NAMALWA (cell line): ENCODE measurements at regions not wholly inside any gene's neighbourhood (a gene's known extent, or its start where the extent isn't known, plus 50 kb on each side); places are given as distances from the start of the nearest gene placed in this dataset.
"Not testable (repeated sequence)": the region's sequence is repeated elsewhere in the genome, so short reads cannot be mapped to it uniquely, and the experiment has no call there.

Experiments
- DNase-seq: peaks from one replicate; pipeline ENCODE4 v3.0.0-alpha.2; 2015; ENCODE audit warnings: low spot score

DNA sequence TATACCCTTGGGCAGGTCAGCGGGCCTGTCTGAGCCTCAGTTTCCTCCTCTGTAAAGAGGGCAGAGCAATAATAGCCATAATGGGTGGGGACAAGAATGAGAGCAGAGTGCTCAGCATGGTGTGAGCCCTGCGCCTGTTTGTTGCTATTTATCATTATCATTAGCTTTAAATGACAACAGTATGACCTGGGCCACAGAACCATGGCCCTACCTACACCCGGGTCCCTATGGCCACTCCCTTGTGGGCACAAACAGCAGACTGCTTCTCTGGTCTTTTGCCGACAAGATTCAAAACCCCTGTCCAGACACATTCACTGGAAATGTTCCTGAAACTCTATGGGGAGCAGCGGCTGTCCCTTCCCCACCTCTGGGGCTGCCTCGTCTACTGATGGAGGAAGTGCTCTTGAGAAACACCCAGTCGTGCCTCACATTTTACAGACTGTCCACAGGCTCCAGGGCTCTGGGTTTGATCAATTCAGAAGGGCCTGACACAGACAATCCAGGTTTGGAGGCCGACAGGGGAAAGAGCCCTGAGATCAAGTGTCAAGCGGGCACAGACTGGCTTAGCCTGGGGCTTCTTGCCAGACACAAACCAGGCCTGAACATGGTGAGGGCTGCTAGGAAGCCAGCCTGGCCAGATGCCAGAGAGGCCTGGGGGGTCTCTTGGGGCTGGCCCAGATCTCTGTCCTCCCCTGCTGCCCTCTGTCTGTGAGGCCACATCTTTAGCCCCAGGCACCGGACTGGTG is 112.5 kb upstream of the CD82 start:
- no peak for DNase-seq

GRCh38 chr11:44453871-44454270 is 111.6 kb upstream of the CD82 start:
- DNase-seq, result no peak

GRCh38 chr11:44454666-44455065 is 110.8 kb upstream of the CD82 start:
- DNase-seq, result no peak

DNA sequence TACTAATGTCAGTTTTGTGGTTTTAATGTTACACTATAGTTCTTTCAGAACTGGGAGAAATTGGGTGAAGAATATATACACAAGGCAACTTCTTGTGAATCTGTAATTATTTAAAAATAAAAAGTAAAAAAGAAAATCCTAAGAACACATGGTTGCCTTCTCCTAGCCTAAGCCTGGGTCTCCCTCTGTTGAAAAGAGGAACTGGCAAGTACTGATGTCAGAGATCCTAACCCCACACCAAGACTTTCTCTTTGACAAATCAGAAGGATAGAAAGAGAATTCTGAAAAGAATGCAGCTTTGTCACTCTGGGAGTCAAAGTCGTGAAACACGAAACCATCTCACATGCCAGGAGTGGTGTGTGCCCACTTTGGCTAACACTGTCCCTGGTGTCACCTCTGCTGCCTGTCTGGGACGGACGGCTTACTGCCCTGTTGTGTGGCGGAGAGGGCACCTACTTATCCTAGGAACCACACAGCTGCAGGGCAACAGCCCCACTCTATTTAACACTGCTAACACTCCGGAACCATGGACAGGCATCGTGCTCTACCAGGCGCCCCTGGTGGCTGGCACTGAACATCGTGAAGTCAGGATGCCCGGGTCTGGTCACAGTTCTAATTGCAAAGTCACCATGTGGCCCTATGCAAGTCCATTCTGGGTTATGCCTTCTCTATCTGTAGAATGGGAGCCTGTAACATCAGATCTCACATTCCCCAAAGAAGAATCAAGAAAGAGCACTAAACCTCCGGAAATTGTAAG is 108.7 kb upstream of the CD82 start:
- DNase-seq, result peak; percentile 9

- DNase-seq, result no peak
These were observed 107.6 kb upstream of the CD82 start for GRCh38 chr11:44457862-44458261.

DNA sequence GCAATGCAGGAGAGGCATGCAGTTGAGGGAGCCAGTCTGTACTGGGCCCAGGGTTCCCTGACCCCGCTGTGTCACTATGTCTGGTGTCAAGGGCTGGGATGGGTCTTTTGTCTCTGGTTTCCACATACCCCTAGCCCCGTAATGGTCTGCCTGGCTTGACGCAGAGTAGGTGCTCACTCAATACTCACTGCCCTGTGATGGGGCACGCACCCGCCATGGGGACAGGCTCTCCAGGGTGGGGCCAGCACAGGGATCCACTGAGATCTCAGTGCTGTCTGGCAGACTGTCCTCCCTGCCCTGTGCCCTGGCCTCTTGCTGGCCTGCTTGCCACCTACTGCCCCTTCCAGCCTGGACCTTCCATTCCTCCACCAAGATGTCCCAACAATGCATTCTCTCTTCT is 101.7 kb upstream of the CD82 start:
- DNase-seq, result no peak

DNA sequence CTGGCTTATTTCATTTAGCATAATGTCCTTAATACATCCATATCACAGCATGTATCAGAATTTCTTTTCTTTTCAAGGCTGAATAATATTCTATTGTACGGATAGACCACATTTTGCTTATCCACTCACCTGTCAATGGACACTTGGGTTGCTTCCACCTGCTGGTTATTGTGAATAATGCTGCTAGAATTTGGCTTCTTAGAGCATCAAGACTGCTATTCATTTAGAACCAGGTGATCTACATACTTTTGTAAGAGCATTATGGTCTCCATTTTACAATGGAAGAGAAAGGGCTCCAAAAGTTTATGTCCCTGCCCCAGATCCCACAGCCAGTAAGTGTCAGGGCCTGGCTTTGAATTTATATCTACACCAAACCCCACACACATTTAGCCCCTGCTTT is 100.7 kb upstream of the CD82 start:
- peak; percentile 30 for DNase-seq

GRCh38 chr11:44466531-44467205 is 98.8 kb upstream of the CD82 start:
- DNase-seq, result no peak

GRCh38 chr11:44467413-44467812 is 98.0 kb upstream of the CD82 start:
- no peak for DNase-seq

- no peak for DNase-seq
These were observed 97.5 kb upstream of the CD82 start for GRCh38 chr11:44467931-44468330.

GRCh38 chr11:44468345-44468988 is 97.0 kb upstream of the CD82 start:
- DNase-seq, result no peak

DNA sequence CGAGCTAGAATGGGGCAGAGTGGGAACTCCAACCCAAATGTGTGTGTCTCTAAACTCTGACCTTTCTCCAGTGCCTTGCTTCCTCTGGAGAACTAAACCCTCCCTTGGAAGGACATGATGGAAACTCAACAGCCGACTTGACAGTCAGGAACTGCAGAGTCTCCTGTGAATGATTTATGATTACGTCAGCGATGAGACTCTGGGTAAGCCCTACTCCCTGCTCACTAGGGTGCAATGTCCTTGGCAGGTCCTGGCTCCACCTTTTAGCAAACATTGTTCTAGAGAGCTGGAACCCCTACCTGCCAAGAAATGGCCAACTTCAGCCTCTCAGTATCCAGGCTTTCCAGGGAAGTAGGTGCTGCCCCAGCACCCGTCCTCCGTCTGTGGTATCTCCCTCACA is 96.1 kb upstream of the CD82 start:
- DNase-seq, result no peak

DNA sequence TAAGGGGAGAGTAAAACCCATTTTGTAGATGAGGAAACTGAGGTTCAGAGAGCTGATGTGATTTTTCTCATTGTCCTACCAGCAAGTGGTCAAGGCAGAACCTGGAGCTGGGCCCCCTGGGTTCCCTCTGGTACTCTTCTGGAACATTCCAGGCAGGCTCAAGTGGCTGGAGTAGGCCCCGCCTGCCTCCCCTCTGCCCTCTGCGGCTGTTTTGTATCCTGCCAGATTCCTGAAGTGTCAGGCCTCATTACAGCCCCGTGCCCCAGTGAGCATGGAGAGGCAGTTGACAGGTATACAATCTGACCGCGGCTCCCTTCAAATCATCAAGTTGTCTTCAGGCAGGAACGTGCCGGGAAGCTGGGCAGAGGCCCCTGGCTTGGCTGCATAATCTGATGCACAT is 94.6 kb upstream of the CD82 start:
- no peak for DNase-seq

- no peak for DNase-seq
These were observed 93.9 kb upstream of the CD82 start for GRCh38 chr11:44471603-44472002.

- no peak for DNase-seq
These were observed 92.5 kb upstream of the CD82 start for GRCh38 chr11:44472916-44473315.

GRCh38 chr11:44474702-44475101 is 90.8 kb upstream of the CD82 start:
- DNase-seq, result no peak

- DNase-seq, result no peak
These were observed 90.3 kb upstream of the CD82 start for GRCh38 chr11:44475114-44475686.

DNA sequence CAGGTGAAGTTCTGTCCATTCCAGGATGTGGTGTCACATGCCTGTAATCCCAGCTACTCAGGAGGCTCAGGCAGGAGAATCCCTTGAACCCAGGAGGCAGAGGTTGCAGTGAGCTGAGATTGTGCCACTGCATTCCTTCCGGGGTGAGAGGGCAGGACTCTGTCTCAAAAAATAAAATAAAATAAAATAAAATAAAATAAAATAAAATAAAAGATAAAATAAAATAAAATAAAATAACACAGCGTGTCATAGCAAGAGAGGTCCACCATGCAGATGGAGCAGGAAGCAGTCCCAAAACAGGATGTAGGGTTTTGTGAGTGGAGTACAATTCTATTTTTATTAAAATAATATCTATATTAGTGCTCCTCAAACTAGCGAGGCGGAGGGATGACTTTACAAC is 83.1 kb upstream of the CD82 start:
- DNase-seq, result not testable (repeated sequence)

DNA sequence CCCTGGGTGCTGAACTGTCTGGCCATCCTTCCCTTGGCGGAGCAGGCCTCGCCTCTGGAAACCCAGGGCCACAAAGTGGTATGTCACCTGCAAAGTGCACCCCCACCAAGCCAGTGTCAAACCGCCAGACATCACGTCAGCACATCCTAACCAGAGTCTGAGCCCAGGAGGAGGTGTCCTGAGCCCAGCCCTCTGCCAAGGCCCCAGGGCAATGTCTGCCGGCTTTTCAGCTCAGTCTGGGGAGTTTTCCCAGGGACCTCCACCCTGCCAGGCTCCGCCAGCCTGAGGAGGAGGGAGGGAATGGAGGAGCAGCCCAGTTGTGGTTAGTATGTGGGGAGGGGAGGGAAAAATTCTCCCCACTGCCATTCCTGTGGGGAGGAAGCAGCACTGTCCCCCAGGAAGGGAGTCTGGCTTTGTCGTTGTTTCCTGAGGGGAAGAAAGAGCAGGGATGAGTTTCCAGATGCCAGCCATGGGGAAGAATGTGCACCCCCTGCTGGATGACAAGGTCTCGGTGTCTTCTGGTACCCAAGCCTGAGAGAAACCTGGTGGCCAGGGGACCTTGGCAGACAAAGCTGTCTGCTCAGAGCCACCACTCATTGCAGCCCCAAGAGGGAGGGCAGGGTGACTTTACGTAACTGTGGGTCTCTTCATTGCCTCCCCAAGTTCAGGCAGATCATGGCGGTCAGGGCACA is 81.4 kb upstream of the CD82 start:
- DNase-seq, result no peak

- DNase-seq, result no peak
These were observed 77.1 kb upstream of the CD82 start for GRCh38 chr11:44488165-44488965.

- no peak for DNase-seq
These were observed 72.1 kb upstream of the CD82 start for GRCh38 chr11:44493383-44493782.
